ENCODE measurements at regions not wholly inside any gene's neighbourhood (a gene's known extent, or its start where the extent isn't known, plus 50 kb on each side); places are given as distances from the start of the nearest gene placed in this dataset.

- TF ChIP-seq, protein P1, sequence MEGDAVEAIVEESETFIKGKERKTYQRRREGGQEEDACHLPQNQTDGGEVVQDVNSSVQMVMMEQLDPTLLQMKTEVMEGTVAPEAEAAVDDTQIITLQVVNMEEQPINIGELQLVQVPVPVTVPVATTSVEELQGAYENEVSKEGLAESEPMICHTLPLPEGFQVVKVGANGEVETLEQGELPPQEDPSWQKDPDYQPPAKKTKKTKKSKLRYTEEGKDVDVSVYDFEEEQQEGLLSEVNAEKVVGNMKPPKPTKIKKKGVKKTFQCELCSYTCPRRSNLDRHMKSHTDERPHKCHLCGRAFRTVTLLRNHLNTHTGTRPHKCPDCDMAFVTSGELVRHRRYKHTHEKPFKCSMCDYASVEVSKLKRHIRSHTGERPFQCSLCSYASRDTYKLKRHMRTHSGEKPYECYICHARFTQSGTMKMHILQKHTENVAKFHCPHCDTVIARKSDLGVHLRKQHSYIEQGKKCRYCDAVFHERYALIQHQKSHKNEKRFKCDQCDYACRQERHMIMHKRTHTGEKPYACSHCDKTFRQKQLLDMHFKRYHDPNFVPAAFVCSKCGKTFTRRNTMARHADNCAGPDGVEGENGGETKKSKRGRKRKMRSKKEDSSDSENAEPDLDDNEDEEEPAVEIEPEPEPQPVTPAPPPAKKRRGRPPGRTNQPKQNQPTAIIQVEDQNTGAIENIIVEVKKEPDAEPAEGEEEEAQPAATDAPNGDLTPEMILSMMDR (IDR thresholded peaks at IDR 0.05): no peak
- TF ChIP-seq ZFX (IDR thresholded peaks at IDR 0.05; ENCODE audit: borderline replicate concordance): no peak
- no peak overlapping the region for H3K27ac ChIP-seq
Observed at GRCh38 chr15:62793752-62794144, 248.8 kb upstream of the TPM1 start.

DNA sequence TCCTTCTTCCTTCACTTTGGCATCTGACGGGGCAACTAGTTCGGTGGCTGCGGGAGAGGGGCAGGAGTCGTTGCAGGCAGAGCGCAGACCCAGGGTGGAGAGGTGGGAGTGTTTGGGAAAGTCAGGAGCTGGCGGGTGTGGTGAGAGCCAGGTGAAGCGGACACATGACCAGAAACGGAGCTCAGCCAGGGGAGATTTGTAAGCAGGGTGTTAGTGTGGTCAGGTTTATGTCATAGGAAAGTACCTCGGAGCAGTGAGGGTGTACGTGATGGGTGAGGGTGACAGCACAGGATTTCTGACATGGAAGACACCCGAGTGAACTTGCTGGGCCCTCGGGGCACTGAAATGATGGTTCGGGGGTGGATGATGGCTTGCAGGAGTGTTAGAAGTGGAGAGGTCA, 247.4 kb upstream of the TPM1 start:
- TF ChIP-seq ZFX (IDR thresholded peaks at IDR 0.05; ENCODE audit: borderline replicate concordance): no peak
- TF ChIP-seq, protein P1 (IDR thresholded peaks at IDR 0.05): no peak
- no peak overlapping the region for H3K27ac ChIP-seq

GRCh38 chr15:62795700-62796695, 246.5 kb upstream of the TPM1 start:
- TF ChIP-seq, protein P1 (IDR thresholded peaks at IDR 0.05): no peak
- TF ChIP-seq ZFX (IDR thresholded peaks at IDR 0.05; ENCODE audit: borderline replicate concordance): no peak
- no peak overlapping the region for H3K27ac ChIP-seq

- TF ChIP-seq ZFX (IDR thresholded peaks at IDR 0.05; ENCODE audit: borderline replicate concordance): no peak
- TF ChIP-seq, protein P1 (IDR thresholded peaks at IDR 0.05): no peak
Observed at GRCh38 chr15:62797171-62797570, 245.4 kb upstream of the TPM1 start.

DNA sequence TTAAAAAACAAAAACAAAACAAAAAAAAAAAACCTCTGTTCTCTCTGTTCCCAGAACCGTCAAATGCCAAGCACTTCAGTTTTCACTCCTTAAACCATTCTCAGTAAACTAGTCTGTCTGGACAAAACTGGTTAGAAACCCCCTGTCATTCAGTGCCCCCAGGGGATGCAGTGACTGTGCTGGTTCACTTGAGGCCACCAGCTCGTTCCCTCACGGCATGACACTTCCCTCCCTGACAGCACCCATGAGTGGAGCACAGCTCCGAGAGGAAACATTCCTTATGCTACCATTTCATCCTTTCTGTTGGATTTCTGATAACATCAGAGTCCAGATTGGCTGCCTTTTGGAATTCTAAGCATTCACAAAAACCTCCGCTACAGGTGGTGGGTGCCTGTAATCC, 244.0 kb upstream of the TPM1 start:
- no peak overlapping the region for H3K27ac ChIP-seq
- no peak for TF ChIP-seq ZFX (IDR thresholded peaks at IDR 0.05; ENCODE audit: borderline replicate concordance)
- TF ChIP-seq, protein P1 (IDR thresholded peaks at IDR 0.05): no peak

More at GRCh38 chr15:62797171-62797570, 245.4 kb upstream of the TPM1 start:
- no peak overlapping the region for H3K27ac ChIP-seq

DNA sequence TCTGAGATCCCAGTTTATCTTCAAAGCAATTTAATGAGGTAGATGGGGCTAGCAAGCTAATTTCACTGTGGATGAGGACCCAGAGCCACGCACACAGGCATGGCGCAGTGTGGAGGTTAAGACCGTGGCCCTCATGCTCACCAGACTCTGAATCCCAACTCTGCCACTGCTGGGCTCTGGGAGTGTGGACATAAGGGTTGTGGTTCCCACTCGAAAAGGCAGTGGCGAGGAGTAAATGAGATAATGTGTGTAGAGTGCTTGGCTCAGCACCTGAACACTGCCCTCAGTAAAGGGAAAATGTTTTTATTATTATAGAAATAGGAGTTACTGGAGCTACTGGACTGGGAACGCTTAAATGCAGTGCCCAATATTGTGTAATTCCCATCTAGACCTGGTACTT, 243.5 kb upstream of the TPM1 start:
- no peak overlapping the region for H3K27ac ChIP-seq
- no peak for TF ChIP-seq ZFX (IDR thresholded peaks at IDR 0.05; ENCODE audit: borderline replicate concordance)
- TF ChIP-seq, protein P1 (IDR thresholded peaks at IDR 0.05): no peak

- H3K27ac ChIP-seq: no peak overlapping the region
- TF ChIP-seq ZFX (IDR thresholded peaks at IDR 0.05; ENCODE audit: borderline replicate concordance): no peak
- TF ChIP-seq, protein P1 (IDR thresholded peaks at IDR 0.05): no peak
Observed at GRCh38 chr15:62799919-62800318, 242.6 kb upstream of the TPM1 start.

Data from 22Rv1 (cell line).